Liver (tissue), 3 donors: ENCODE measurements at regions not wholly inside any gene's neighbourhood (a gene's known extent, or its start where the extent isn't known, plus 50 kb on each side); places are given as distances from the start of the nearest gene placed in this dataset.
"Not testable (repeated sequence)": the region's sequence is repeated elsewhere in the genome, so short reads cannot be mapped to it uniquely, and the experiment has no call there.

Experiments
- EGR1 ChIP-seq, 2 donors: IDR thresholded peaks; 2 replicates each; pipeline ENCODE4 v1.6.1; 2016 to 2018; ENCODE audit warnings: antibody characterized with exemption in 2 of 2, low read depth in 2 of 2
- FOXA1 ChIP-seq: IDR thresholded peaks from 2 replicates; pipeline ENCODE4 v1.6.1; 2016; ENCODE audit warnings: antibody characterized with exemption
- FOXA2 ChIP-seq: IDR thresholded peaks from 2 replicates; pipeline ENCODE4 v1.6.1; 2016; ENCODE audit warnings: antibody characterized with exemption
- GABPA ChIP-seq, 2 donors: IDR thresholded peaks in 1 of 2; conservative IDR thresholded peaks in 1 of 2; 2 replicates each; pipeline ENCODE4 v1.6.1; 2016; ENCODE audit warnings: antibody characterized with exemption in 2 of 2, mild to moderate bottlenecking in 1 of 2, moderate library complexity in 1 of 2
- JUND ChIP-seq, 2 donors: IDR thresholded peaks; 2 replicates each; pipeline ENCODE4 v1.6.1; 2016; ENCODE audit warnings: antibody characterized with exemption in 2 of 2
- NR2F2 ChIP-seq: IDR thresholded peaks from 2 replicates; pipeline ENCODE4 v1.6.1; 2016; ENCODE audit warnings: antibody characterized with exemption
- RAD21 ChIP-seq, 2 donors: IDR thresholded peaks; 2 replicates each; pipeline ENCODE4 v1.6.1; 2016; ENCODE audit warnings: antibody characterized with exemption in 2 of 2, mild to moderate bottlenecking in 2 of 2
- SP1 ChIP-seq: IDR thresholded peaks from 2 replicates; pipeline ENCODE4 v1.6.1; 2018; ENCODE audit warnings: antibody characterized with exemption, mild to moderate bottlenecking
- TAF1 ChIP-seq: conservative IDR thresholded peaks from 2 replicates; pipeline ENCODE4 v1.6.1; 2016; ENCODE audit warnings: antibody characterized with exemption, mild to moderate bottlenecking
- TF ChIP-seq, protein P1 (sequence below): fragments of 150-350 bp; IDR thresholded peaks from 2 replicates; pipeline ENCODE4 v1.5.1; 2017; ENCODE audit warnings: improper control_type of control experiment, low read depth, low read length; ENCODE audit not compliant: missing input control
- TF ChIP-seq, protein P2 (sequence below): IDR thresholded peaks from 2 replicates; pipeline ENCODE4 v1.6.1; 2016; ENCODE audit warnings: antibody characterized with exemption
- TF ChIP-seq, protein P3 (sequence below): IDR thresholded peaks from 2 replicates; pipeline ENCODE4 v1.6.1; 2016; ENCODE audit warnings: antibody characterized with exemption
- TF ChIP-seq, protein P4 (sequence below): IDR thresholded peaks from 2 replicates; pipeline ENCODE4 v1.6.1; 2016; ENCODE audit warnings: antibody characterized with exemption, mild to moderate bottlenecking
- donor health status: healthy.
- donor health status: healthy.

DNA sequence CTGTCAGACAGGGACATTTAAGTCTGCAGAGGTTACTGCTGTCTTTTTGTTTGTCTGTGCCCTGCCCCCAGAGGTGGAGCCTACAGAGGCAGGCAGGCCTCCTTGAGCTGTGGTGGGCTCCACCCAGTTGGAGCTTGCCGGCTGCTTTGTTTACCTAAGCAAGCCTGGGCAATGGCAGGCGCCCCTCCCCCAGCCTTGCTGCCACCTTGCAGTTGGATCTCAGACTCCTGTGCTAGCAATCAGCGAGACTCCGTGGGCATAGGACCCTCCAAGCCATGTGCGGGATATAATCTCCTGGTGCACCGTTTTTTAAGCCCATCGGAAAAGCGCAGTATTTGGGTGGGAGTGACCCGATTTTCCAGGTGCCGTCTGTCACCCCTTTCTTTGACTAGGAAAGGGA lies 147.0 kb upstream of the ELL2 start:
- TF ChIP-seq, protein P1, sequence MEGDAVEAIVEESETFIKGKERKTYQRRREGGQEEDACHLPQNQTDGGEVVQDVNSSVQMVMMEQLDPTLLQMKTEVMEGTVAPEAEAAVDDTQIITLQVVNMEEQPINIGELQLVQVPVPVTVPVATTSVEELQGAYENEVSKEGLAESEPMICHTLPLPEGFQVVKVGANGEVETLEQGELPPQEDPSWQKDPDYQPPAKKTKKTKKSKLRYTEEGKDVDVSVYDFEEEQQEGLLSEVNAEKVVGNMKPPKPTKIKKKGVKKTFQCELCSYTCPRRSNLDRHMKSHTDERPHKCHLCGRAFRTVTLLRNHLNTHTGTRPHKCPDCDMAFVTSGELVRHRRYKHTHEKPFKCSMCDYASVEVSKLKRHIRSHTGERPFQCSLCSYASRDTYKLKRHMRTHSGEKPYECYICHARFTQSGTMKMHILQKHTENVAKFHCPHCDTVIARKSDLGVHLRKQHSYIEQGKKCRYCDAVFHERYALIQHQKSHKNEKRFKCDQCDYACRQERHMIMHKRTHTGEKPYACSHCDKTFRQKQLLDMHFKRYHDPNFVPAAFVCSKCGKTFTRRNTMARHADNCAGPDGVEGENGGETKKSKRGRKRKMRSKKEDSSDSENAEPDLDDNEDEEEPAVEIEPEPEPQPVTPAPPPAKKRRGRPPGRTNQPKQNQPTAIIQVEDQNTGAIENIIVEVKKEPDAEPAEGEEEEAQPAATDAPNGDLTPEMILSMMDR = not testable (repeated sequence)
- not testable (repeated sequence) for TF ChIP-seq TAF1; RAD21 (IDR thresholded peaks at IDR 0.05); SP1; JUND (IDR thresholded peaks at IDR 0.05); EGR1 (IDR thresholded peaks at IDR 0.05; ENCODE audit: low read depth in 2 of 2); FOXA1; GABPA (IDR thresholded peaks at IDR 0.05 in 1 of 2, conservative IDR thresholded peaks at IDR 0.05 in 1 of 2); FOXA2; NR2F2
- TF ChIP-seq, protein P2, sequence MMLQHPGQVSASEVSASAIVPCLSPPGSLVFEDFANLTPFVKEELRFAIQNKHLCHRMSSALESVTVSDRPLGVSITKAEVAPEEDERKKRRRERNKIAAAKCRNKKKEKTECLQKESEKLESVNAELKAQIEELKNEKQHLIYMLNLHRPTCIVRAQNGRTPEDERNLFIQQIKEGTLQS = not testable (repeated sequence)
- TF ChIP-seq, protein P3, sequence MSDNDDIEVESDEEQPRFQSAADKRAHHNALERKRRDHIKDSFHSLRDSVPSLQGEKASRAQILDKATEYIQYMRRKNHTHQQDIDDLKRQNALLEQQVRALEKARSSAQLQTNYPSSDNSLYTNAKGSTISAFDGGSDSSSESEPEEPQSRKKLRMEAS = not testable (repeated sequence)
- TF ChIP-seq, protein P4, sequence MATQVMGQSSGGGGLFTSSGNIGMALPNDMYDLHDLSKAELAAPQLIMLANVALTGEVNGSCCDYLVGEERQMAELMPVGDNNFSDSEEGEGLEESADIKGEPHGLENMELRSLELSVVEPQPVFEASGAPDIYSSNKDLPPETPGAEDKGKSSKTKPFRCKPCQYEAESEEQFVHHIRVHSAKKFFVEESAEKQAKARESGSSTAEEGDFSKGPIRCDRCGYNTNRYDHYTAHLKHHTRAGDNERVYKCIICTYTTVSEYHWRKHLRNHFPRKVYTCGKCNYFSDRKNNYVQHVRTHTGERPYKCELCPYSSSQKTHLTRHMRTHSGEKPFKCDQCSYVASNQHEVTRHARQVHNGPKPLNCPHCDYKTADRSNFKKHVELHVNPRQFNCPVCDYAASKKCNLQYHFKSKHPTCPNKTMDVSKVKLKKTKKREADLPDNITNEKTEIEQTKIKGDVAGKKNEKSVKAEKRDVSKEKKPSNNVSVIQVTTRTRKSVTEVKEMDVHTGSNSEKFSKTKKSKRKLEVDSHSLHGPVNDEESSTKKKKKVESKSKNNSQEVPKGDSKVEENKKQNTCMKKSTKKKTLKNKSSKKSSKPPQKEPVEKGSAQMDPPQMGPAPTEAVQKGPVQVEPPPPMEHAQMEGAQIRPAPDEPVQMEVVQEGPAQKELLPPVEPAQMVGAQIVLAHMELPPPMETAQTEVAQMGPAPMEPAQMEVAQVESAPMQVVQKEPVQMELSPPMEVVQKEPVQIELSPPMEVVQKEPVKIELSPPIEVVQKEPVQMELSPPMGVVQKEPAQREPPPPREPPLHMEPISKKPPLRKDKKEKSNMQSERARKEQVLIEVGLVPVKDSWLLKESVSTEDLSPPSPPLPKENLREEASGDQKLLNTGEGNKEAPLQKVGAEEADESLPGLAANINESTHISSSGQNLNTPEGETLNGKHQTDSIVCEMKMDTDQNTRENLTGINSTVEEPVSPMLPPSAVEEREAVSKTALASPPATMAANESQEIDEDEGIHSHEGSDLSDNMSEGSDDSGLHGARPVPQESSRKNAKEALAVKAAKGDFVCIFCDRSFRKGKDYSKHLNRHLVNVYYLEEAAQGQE = not testable (repeated sequence)
